ENCODE measurements at regions not wholly inside any gene's neighbourhood (a gene's known extent, or its start where the extent isn't known, plus 50 kb on each side); places are given as distances from the start of the nearest gene placed in this dataset.

GRCh38 chr15:62684123-62684808, 358.3 kb upstream of the TPM1 start:
- H2AFZ ChIP-seq = no peak overlapping the region
- 88% methylated on average over 7 of the region's 7 CpGs for WGBS (ENCODE audit: low lambda C conversion rate, missing lambda C conversion rate)
- no peaks in the 10 kb centered on the region for H3K79me2 ChIP-seq

GRCh38 chr15:62691008-62691407, 351.5 kb upstream of the TPM1 start:
- Histone ChIP-seq H3K36me3 (replicated peaks; ENCODE audit: insufficient read depth, low read depth) (no peaks in the 10 kb centered on the region), H3K79me2 (no peaks in the 10 kb centered on the region), H3K4me2 (no peak overlapping the region), H3K9me3 (ENCODE audit: low read depth) (no peaks in the 10 kb centered on the region), H3K4me3 (no peak overlapping the region), H4K20me1 (ENCODE audit: insufficient read depth, poor library complexity, severe bottlenecking) (no peaks in the 10 kb centered on the region), H3K9me2 (replicated peaks; ENCODE audit: insufficient read depth) (no peaks in the 10 kb centered on the region), H2AFZ (no peak overlapping the region), H3K27me3 (no peaks in the 10 kb centered on the region), H3K4me1 (ENCODE audit: insufficient read depth) (no peaks in the 10 kb centered on the region), H3K27ac (no peak overlapping the region)
- DNase-seq (ENCODE audit: low spot score) = no peak
- 100% methylated on average over 1 of the region's 2 CpGs for whole genome bisulfite sequencing (ENCODE audit: low lambda C conversion rate, missing lambda C conversion rate)
- TF ChIP-seq EZH2phosphoT487 (IDR thresholded peaks at IDR 0.05; ENCODE audit: low read depth, severe bottlenecking, unreplicated experiment) (no peak), CTCF (IDR thresholded peaks at IDR 0.05; ENCODE audit: poor library complexity) (peak; percentile 13)

More at GRCh38 chr15:62684123-62684808, 358.3 kb upstream of the TPM1 start:
- no peaks in the 10 kb centered on the region for H3K27me3 ChIP-seq
- no peaks in the 10 kb centered on the region for H3K9me3 ChIP-seq (ENCODE audit: low read depth)
- H3K4me3 ChIP-seq = no peak overlapping the region
- no peak for DNase-seq (ENCODE audit: low spot score)
- no peaks in the 10 kb centered on the region for H3K36me3 ChIP-seq (replicated peaks; ENCODE audit: insufficient read depth, low read depth)
- H4K20me1 ChIP-seq (ENCODE audit: insufficient read depth, poor library complexity, severe bottlenecking) = no peaks in the 10 kb centered on the region
- no peak overlapping the region for H3K27ac ChIP-seq
- TF ChIP-seq CTCF (IDR thresholded peaks at IDR 0.05; ENCODE audit: poor library complexity) = no peak
- TF ChIP-seq EZH2phosphoT487 (IDR thresholded peaks at IDR 0.05; ENCODE audit: low read depth, severe bottlenecking, unreplicated experiment) = no peak
- TF ChIP-seq EZH2 (IDR thresholded peaks at IDR 0.05; ENCODE audit: borderline replicate concordance) = no peak
- H3K9me2 ChIP-seq (replicated peaks; ENCODE audit: insufficient read depth) = no peaks in the 10 kb centered on the region
- H3K4me2 ChIP-seq = no peak overlapping the region
- H3K4me1 ChIP-seq (ENCODE audit: insufficient read depth) = no peaks in the 10 kb centered on the region

GRCh38 chr15:62697636-62698035, 344.9 kb upstream of the TPM1 start:
- no peaks in the 10 kb centered on the region for H4K20me1 ChIP-seq (ENCODE audit: insufficient read depth, poor library complexity, severe bottlenecking)
- 94% methylated on average over 22 of the region's 23 CpGs for WGBS (ENCODE audit: low lambda C conversion rate, missing lambda C conversion rate)

More at GRCh38 chr15:62697636-62698035, 344.9 kb upstream of the TPM1 start:
- no peaks in the 10 kb centered on the region for H3K27me3 ChIP-seq
- no peak overlapping the region for H3K4me2 ChIP-seq
- H3K4me1 ChIP-seq (ENCODE audit: insufficient read depth) = no peaks in the 10 kb centered on the region
- H3K4me3 ChIP-seq = no peak overlapping the region
- TF ChIP-seq EZH2 (IDR thresholded peaks at IDR 0.05; ENCODE audit: borderline replicate concordance) = no peak
- no peak for TF ChIP-seq CTCF (IDR thresholded peaks at IDR 0.05; ENCODE audit: poor library complexity)
- no peak for TF ChIP-seq EZH2phosphoT487 (IDR thresholded peaks at IDR 0.05; ENCODE audit: low read depth, severe bottlenecking, unreplicated experiment)
- no peaks in the 10 kb centered on the region for H3K79me2 ChIP-seq
- no peaks in the 10 kb centered on the region for H3K36me3 ChIP-seq (replicated peaks; ENCODE audit: insufficient read depth, low read depth)
- H3K27ac ChIP-seq = no peak overlapping the region
- H3K9me3 ChIP-seq (ENCODE audit: low read depth) = no peaks in the 10 kb centered on the region
- no peak overlapping the region for H2AFZ ChIP-seq
- H3K9me2 ChIP-seq (replicated peaks; ENCODE audit: insufficient read depth) = no peaks in the 10 kb centered on the region
- DNase-seq (ENCODE audit: low spot score) = no peak
